ENCODE measurements at regions not wholly inside any gene's neighbourhood (a gene's known extent, or its start where the extent isn't known, plus 50 kb on each side); places are given as distances from the start of the nearest gene placed in this dataset.

- no TSS peak for BruUV-seq (replicated peaks)
- FAIRE-seq (no peak), DNase-seq (ENCODE audit: low read depth, low spot score) (no peak)
- H3K9me3 ChIP-seq (replicated peaks; ENCODE audit: control insufficient read depth, insufficient read depth, low read length), result no peaks in the 10 kb centered on the region
- no peaks in the 10 kb centered on the region for H3K79me2 ChIP-seq (ENCODE audit: control insufficient read depth, insufficient read depth, low read length)
- H3K4me2 ChIP-seq (ENCODE audit: insufficient read depth, low read length), result no peak overlapping the region
- TF ChIP-seq CTCF (IDR thresholded peaks at IDR 0.05; ENCODE audit: extremely low read depth in 1 of 2, insufficient read depth in 1 of 2, low read depth in 1 of 2, low read length in 2 of 2) (no peak), JUN (IDR thresholded peaks at IDR 0.05; ENCODE audit: borderline replicate concordance, insufficient read depth, insufficient read length, low read depth) (no peak), MYC (IDR thresholded peaks at IDR 0.05; ENCODE audit: low read depth, low read length) (no peak), GATA2 (IDR thresholded peaks at IDR 0.05; ENCODE audit: insufficient read depth, insufficient read length, low read depth, low read length) (no peak), POLR2A (IDR thresholded peaks at IDR 0.05; ENCODE audit: low read depth, low read length) (no peak), MAX (IDR thresholded peaks at IDR 0.05; ENCODE audit: insufficient read depth, insufficient read length) (no peak), POLR2AphosphoS5 (IDR thresholded peaks at IDR 0.05; ENCODE audit: insufficient read depth, low read depth, low read length) (no peak), FOS (IDR thresholded peaks at IDR 0.05; ENCODE audit: borderline replicate concordance, insufficient read depth, low read length) (no peak)
- POLR2A ChIA-PET, result no interaction called here
- H3K9me1 ChIP-seq (replicated peaks; ENCODE audit: control insufficient read depth, extremely low read depth, insufficient read depth, low read length), result no peaks in the 10 kb centered on the region
- no peaks in the 10 kb centered on the region for H3K36me3 ChIP-seq (ENCODE audit: control insufficient read depth in 2 of 2, extremely low read depth in 1 of 2, insufficient read depth in 2 of 2, low read length in 2 of 2)
- no peaks in the 10 kb centered on the region for H4K20me1 ChIP-seq (replicated peaks; ENCODE audit: control insufficient read depth, extremely low read depth, insufficient read depth, low read length)
- H3K4me3 ChIP-seq (replicated peaks in 1 of 3; ENCODE audit: insufficient read depth in 1 of 3, low read depth in 1 of 3, low read length in 3 of 3), result no peak overlapping the region
- dilution Hi-C loops (cut with MboI; ENCODE audit: extremely low pct_ligation_motif_present, low sequenced_read_pairs), result no loop called here
- intact Hi-C loops (cut with micrococcal nuclease), result no loop called here
- CTCF ChIA-PET, result interaction anchor here (1.1 kb wide), 1 partner anchor 146 kb away, joined by 3 read pairs; no protein-coding TSS in a partner anchor
- peaks cover 3% of the 10 kb centered on the region for H3K4me1 ChIP-seq (ENCODE audit: control insufficient read depth, extremely low read depth, insufficient read depth, low read length)
- H3K9ac ChIP-seq (replicated peaks; ENCODE audit: extremely low read depth, insufficient read depth, low read length), result no peak overlapping the region
- H3K27me3 ChIP-seq (ENCODE audit: control insufficient read depth in 2 of 2, insufficient read depth in 2 of 2, low read length in 2 of 2), result no peaks in the 10 kb centered on the region
- no peak overlapping the region for H2AFZ ChIP-seq (ENCODE audit: low read depth, low read length)
- H3K27ac ChIP-seq (ENCODE audit: insufficient read depth, low read depth, low read length), result no peak overlapping the region
These were observed 273.3 kb downstream of the ALDH8A1 start for GRCh38 chr6:134676307-134677281.

All from endothelial cell of umbilical vein (primary cell).